Upper lobe of left lung (tissue), 6 donors: ENCODE measurements at regions not wholly inside any gene's neighbourhood (a gene's known extent, or its start where the extent isn't known, plus 50 kb on each side); places are given as distances from the start of the nearest gene placed in this dataset.

Experiments used
- ATAC-seq, 2 donors: fragments of 200-7000 bp; cut with Tn5 transposase; one replicate each; pipeline ENCODE4 v1.9.1; 2022; ENCODE audit warnings: mild to moderate bottlenecking in 2 of 2, moderate library complexity in 2 of 2; ENCODE audit not compliant: low FRiP score in 2 of 2
- DNase-seq, 2 donors: peaks; one replicate each; pipeline ENCODE4 v3.0.0-alpha.2; 2019 to 2020
- H3K27ac ChIP-seq, 4 donors: fragments of 200-600 bp; sonication (generic); one replicate each; pipeline ENCODE4 v1.5.1; 2016 to 2019
- H3K27me3 ChIP-seq, 4 donors: fragments of 200-600 bp; sonication (generic); one replicate each; pipeline ENCODE4 v1.5.1; 2017 to 2019
- H3K36me3 ChIP-seq, 4 donors: fragments of 200-600 bp; sonication (generic); one replicate each; pipeline ENCODE4 v1.5.1; 2016 to 2019
- H3K4me1 ChIP-seq, 4 donors: fragments of 200-600 bp; sonication (generic); one replicate each; pipeline ENCODE4 v1.5.1; 2018 to 2019
- H3K4me3 ChIP-seq, 4 donors: fragments of 200-600 bp; sonication (generic); one replicate each; pipeline ENCODE4 v1.5.1; 2017 to 2019; ENCODE audit warnings: mild to moderate bottlenecking in 2 of 4, moderate library complexity in 1 of 4
- H3K9me3 ChIP-seq, 4 donors: fragments of 200-600 bp; sonication (generic); one replicate each; pipeline ENCODE4 v1.5.1; 2018 to 2019
- CTCF ChIP-seq, 6 experiments: fragments of 450-650 bp in 4 of 6; fragments of 200-600 bp in 2 of 6; sonication (generic) in 2 of 6; IDR thresholded peaks; one replicate each; pipeline ENCODE4 v1.5.1; 2016 to 2019; ENCODE audit warnings: antibody characterized with exemption in 6 of 6
- EP300 ChIP-seq, 4 donors: sonication (generic); formaldehyde crosslinking; IDR thresholded peaks; one replicate each; pipeline ENCODE4 v1.5.1; 2017; ENCODE audit warnings: antibody characterized with exemption in 4 of 4, control low read depth in 2 of 4
- POLR2A ChIP-seq, 4 donors: fragments of 450-650 bp; IDR thresholded peaks; one replicate each; pipeline ENCODE4 v1.5.1; 2016 to 2017; ENCODE audit warnings: antibody characterized with exemption in 4 of 4, mild to moderate bottlenecking in 2 of 4
- POLR2AphosphoS5 ChIP-seq, 2 donors: sonication (generic); formaldehyde crosslinking; IDR thresholded peaks; one replicate each; pipeline ENCODE4 v1.5.1; 2017; ENCODE audit warnings: antibody characterized with exemption in 2 of 2
- WGBS, 2 donors: methylation state at CpG; one replicate each; pipeline ENCODE4 v1.1.5; 2017 to 2018; 5-methylcytosine and 5-hydroxymethylcytosine counted together
- donor health status: DM: no; HTN: no; CAD: no; lungs with moderate emphysema.
- donor health status: DM: no; HTN: yes; CAD: no; lungs with severe emphysema.

- TF ChIP-seq EP300 (IDR thresholded peaks at IDR 0.05) (no peak), POLR2AphosphoS5 (IDR thresholded peaks at IDR 0.05) (no peak), POLR2A (IDR thresholded peaks at IDR 0.05) (no peak), CTCF (IDR thresholded peaks at IDR 0.05) (no peak)
- Histone ChIP-seq H3K4me3 (no peak overlapping the region), H3K4me1 (no peaks in the 10 kb centered on the region), H3K27me3 (no peaks in the 10 kb centered on the region), H3K9me3 (no peaks in the 10 kb centered on the region), H3K36me3 (no peaks in the 10 kb centered on the region), H3K27ac (no peak overlapping the region)
- DNase-seq = no peak
- ATAC-seq = no peak
Measured at GRCh38 chr6:101281266-101281665, 112.2 kb upstream of the GRIK2 start.

GRCh38 chr6:101284131-101284530 lies 109.4 kb upstream of the GRIK2 start:
- Histone ChIP-seq H3K9me3 (no peaks in the 10 kb centered on the region), H3K27me3 (no peaks in the 10 kb centered on the region), H3K27ac (no peak overlapping the region), H3K4me1 (no peaks in the 10 kb centered on the region), H3K36me3 (no peaks in the 10 kb centered on the region), H3K4me3 (no peak overlapping the region)
- DNase-seq (no peak), ATAC-seq (no peak)
- WGBS, 2 donors = 86 to 100% methylated on average over 2 to 6 of the region's 6 CpGs
- no peak for TF ChIP-seq POLR2A (IDR thresholded peaks at IDR 0.05)
- TF ChIP-seq EP300 (IDR thresholded peaks at IDR 0.05) = no peak
- no peak for TF ChIP-seq POLR2AphosphoS5 (IDR thresholded peaks at IDR 0.05)
- no peak for TF ChIP-seq CTCF (IDR thresholded peaks at IDR 0.05)

- H3K9me3 ChIP-seq = no peaks in the 10 kb centered on the region
- no peaks in the 10 kb centered on the region for H3K36me3 ChIP-seq
- DNase-seq (no peak), ATAC-seq (no peak)
- H3K4me3 ChIP-seq = no peak overlapping the region
- no peak for TF ChIP-seq POLR2A (IDR thresholded peaks at IDR 0.05)
- TF ChIP-seq EP300 (IDR thresholded peaks at IDR 0.05) = no peak
- no peaks in the 10 kb centered on the region for H3K27me3 ChIP-seq
- 55 to 61% methylated on average over 2 of the region's 2 CpGs for WGBS, 2 donors
- no peaks in the 10 kb centered on the region for H3K4me1 ChIP-seq
- no peak overlapping the region for H3K27ac ChIP-seq
Measured at GRCh38 chr6:101286146-101286545, 107.4 kb upstream of the GRIK2 start.

- Histone ChIP-seq H3K36me3 (no peaks in the 10 kb centered on the region), H3K4me1 (no peaks in the 10 kb centered on the region), H3K4me3 (no peak overlapping the region), H3K9me3 (no peaks in the 10 kb centered on the region), H3K27me3 (no peaks in the 10 kb centered on the region), H3K27ac (no peak overlapping the region)
- DNase-seq (no peak), ATAC-seq (no peak)
- 70 to 92% methylated on average over 2 of the region's 2 CpGs for WGBS, 2 donors
- TF ChIP-seq POLR2A (IDR thresholded peaks at IDR 0.05) = no peak
- TF ChIP-seq EP300 (IDR thresholded peaks at IDR 0.05) = no peak
- no peak for TF ChIP-seq POLR2AphosphoS5 (IDR thresholded peaks at IDR 0.05)
- no peak for TF ChIP-seq CTCF (IDR thresholded peaks at IDR 0.05)
Measured at GRCh38 chr6:101290346-101290745, 103.2 kb upstream of the GRIK2 start.

GRCh38 chr6:101294051-101294638 lies 99.4 kb upstream of the GRIK2 start:
- WGBS, 2 donors = 77 to 78% methylated on average over 5 of the region's 5 CpGs

More at GRCh38 chr6:101294051-101294638, 99.4 kb upstream of the GRIK2 start:
- ATAC-seq (no peak), DNase-seq (no peak)
- Histone ChIP-seq H3K27me3 (no peaks in the 10 kb centered on the region), H3K36me3 (no peaks in the 10 kb centered on the region), H3K4me1 (no peaks in the 10 kb centered on the region), H3K27ac (no peak overlapping the region), H3K9me3 (no peaks in the 10 kb centered on the region), H3K4me3 (no peak overlapping the region)
- TF ChIP-seq CTCF (IDR thresholded peaks at IDR 0.05) = no peak
- TF ChIP-seq POLR2A (IDR thresholded peaks at IDR 0.05) = no peak
- TF ChIP-seq EP300 (IDR thresholded peaks at IDR 0.05) = no peak
- TF ChIP-seq POLR2AphosphoS5 (IDR thresholded peaks at IDR 0.05) = no peak
